B cell (primary cell): ENCODE measurements at regions not wholly inside any gene's neighbourhood (a gene's known extent, or its start where the extent isn't known, plus 50 kb on each side); places are given as distances from the start of the nearest gene placed in this dataset.

ENCODE experiments used
- ATAC-seq: fragments of 200-7000 bp; cut with Tn5 transposase; one replicate; pipeline ENCODE4 v1.10.0; 2021; ENCODE audit warnings: low read depth, mild to moderate bottlenecking, moderate number of reproducible peaks, moderate library complexity
- CTCF ChIA-PET: fragments of 350-600 bp; sonication (Branson Sonifier 250); formaldehyde crosslinking; loops from one replicate; lab custom pipeline; 2021; ENCODE audit warnings: antibody characterized with exemption, inconsistent platforms; lab: Charles Lee
- POLR2A ChIA-PET: fragments of 350-600 bp; sonication (Branson Sonifier 250); formaldehyde crosslinking; loops from one replicate; lab custom pipeline; 2021; ENCODE audit warnings: antibody characterized with exemption; lab: Charles Lee
- DNase-seq: peaks from one replicate; pipeline ENCODE4 v3.0.0; 2013
- H2AFZ ChIP-seq: 2 replicates; pipeline ENCODE4 v1.6.1; 2012; ENCODE audit warnings: mild to moderate bottlenecking, low read depth, low read length; ENCODE audit not compliant: insufficient read depth, poor library complexity, severe bottlenecking
- H3K27ac ChIP-seq, 2 donors: 1 replicate in 1 of 2; 2 replicates in 1 of 2; pipeline ENCODE4 v1.5.1; 2012 to 2013; ENCODE audit warnings: low read length in 2 of 2, mild to moderate bottlenecking in 2 of 2, moderate library complexity in 1 of 2
- H3K27me3 ChIP-seq, 4 experiments: fragments of 200-600 bp in 1 of 4; sonication (generic) in 1 of 4; replicated peaks in 1 of 4; 1 replicate in 2 of 4; 2 replicates in 2 of 4; pipeline versions ENCODE4 v1.6.1 to v1.7.0; 2013 to 2016; ENCODE audit warnings: low read length in 3 of 4, mild to moderate bottlenecking in 2 of 4, mixed read lengths in 1 of 4, moderate library complexity in 1 of 4; ENCODE audit not compliant: insufficient read depth in 4 of 4, control insufficient read depth in 3 of 4; ENCODE audit errors: control extremely low read depth in 1 of 4
- H3K36me3 ChIP-seq, 2 experiments: replicated peaks in 1 of 2; 1 replicate in 1 of 2; 2 replicates in 1 of 2; pipeline versions ENCODE4 v1.6.1 to v1.7.1; 2013; ENCODE audit warnings: low read length in 1 of 2; ENCODE audit not compliant: insufficient read depth in 2 of 2, control insufficient read depth in 1 of 2; ENCODE audit errors: control extremely low read depth in 1 of 2, extremely low read depth in 1 of 2
- H3K4me1 ChIP-seq, 2 donors: fragments of 200-600 bp in 1 of 2; sonication (generic) in 1 of 2; 1 replicate in 1 of 2; 2 replicates in 1 of 2; pipeline versions ENCODE4 v1.5.1 to v1.6.1; 2013 to 2017; ENCODE audit warnings: low read length in 2 of 2; ENCODE audit not compliant: control insufficient read depth in 2 of 2, insufficient read depth in 2 of 2
- H3K4me2 ChIP-seq: replicated peaks from 2 replicates; pipeline ENCODE3; 2012; ENCODE audit warnings: mild to moderate bottlenecking, low read depth, low read length; ENCODE audit not compliant: poor library complexity, severe bottlenecking
- H3K4me3 ChIP-seq, 5 experiments: fragments of 200-600 bp in 1 of 5; sonication (generic) in 1 of 5; 1 replicate in 3 of 5; 2 replicates in 2 of 5; pipeline versions ENCODE4 v1.5.1 to v1.7.0; 2011 to 2016; ENCODE audit warnings: low read length in 4 of 5, mild to moderate bottlenecking in 4 of 5, low read depth in 2 of 5, control low read depth in 1 of 5, moderate library complexity in 1 of 5; ENCODE audit not compliant: insufficient read depth in 1 of 5; ENCODE audit errors: control extremely low read depth in 1 of 5, extremely low read depth in 1 of 5
- H3K79me2 ChIP-seq: fragments of 200-600 bp; sonication (generic); one replicate; pipeline ENCODE4 v1.6.0; 2016; ENCODE audit warnings: low read length; ENCODE audit not compliant: control insufficient read depth, insufficient read depth
- H3K9ac ChIP-seq: fragments of 200-600 bp; sonication (generic); 2 replicates; pipeline ENCODE4 v1.6.1; 2017; ENCODE audit warnings: mild to moderate bottlenecking, low read length, moderate library complexity
- H3K9me3 ChIP-seq, 3 donors: one replicate each; pipeline versions ENCODE4 v1.6.1 to v1.7.1; 2013; ENCODE audit warnings: low read length in 2 of 3; ENCODE audit not compliant: control insufficient read depth in 2 of 3, insufficient read depth in 1 of 3; ENCODE audit errors: control extremely low read depth in 1 of 3
- H4K20me1 ChIP-seq: 2 replicates; pipeline ENCODE4 v1.6.0; 2012; ENCODE audit warnings: mild to moderate bottlenecking, low read length; ENCODE audit not compliant: insufficient read depth, control insufficient read depth, poor library complexity, severe bottlenecking
- H3K27ac Mint-ChIP-seq: one replicate; pipeline ENCODE4 v1.8.0; 2021; ENCODE audit warnings: mixed read lengths
- H3K27me3 Mint-ChIP-seq: one replicate; pipeline ENCODE4 v1.8.0; 2021; ENCODE audit warnings: mixed read lengths
- H3K4me1 Mint-ChIP-seq: one replicate; pipeline ENCODE4 v1.8.0; 2021; ENCODE audit warnings: mixed read lengths
- H3K4me3 Mint-ChIP-seq: one replicate; pipeline ENCODE4 v1.8.0; 2021; ENCODE audit warnings: mixed read lengths
- H3K9me3 Mint-ChIP-seq: one replicate; pipeline ENCODE4 v1.8.0; 2022; ENCODE audit warnings: mixed read lengths; ENCODE audit not compliant: insufficient read depth
- CTCF ChIP-seq: fragments of 200-600 bp; IDR thresholded peaks from one replicate; pipeline ENCODE4 v1.8.0; 2022; ENCODE audit warnings: antibody characterized with exemption, mild to moderate bottlenecking
- EZH2 ChIP-seq: IDR thresholded peaks from 2 replicates; pipeline ENCODE4 v1.6.1; 2012; ENCODE audit warnings: borderline replicate concordance, low read depth, mild to moderate bottlenecking, moderate library complexity, low read length; ENCODE audit not compliant: insufficient read depth, poor library complexity, severe bottlenecking
- WGBS: methylation state at CpG from one replicate; pipeline ENCODE4 v1.1.5; 2013; ENCODE audit warnings: missing lambda C conversion rate; ENCODE audit not compliant: insufficient coverage; 5-methylcytosine and 5-hydroxymethylcytosine counted together
- intact Hi-C: fragments of 100-400 bp; cut with micrococcal nuclease; formaldehyde crosslinking; loops from one replicate; pipeline ENCODE4 v1.10.0; 2022

GRCh38 chr7:128158370-128158769, 82.7 kb upstream of the LEP start:
- no peaks in the 10 kb centered on the region for H3K4me1 ChIP-seq
- Mint-ChIP-seq H3K9me3 (no peaks in the 10 kb centered on the region), H3K27me3 (peaks cover 55% of the 10 kb centered on the region), H3K4me3 (no peak overlapping the region), H3K4me1 (no peaks in the 10 kb centered on the region), H3K27ac (no peak overlapping the region)
- ChIA-PET CTCF (no interaction called here), POLR2A (no interaction called here)
- no peak overlapping the region for H3K27ac ChIP-seq
- no peaks in the 10 kb centered on the region for H3K9me3 ChIP-seq
- H2AFZ ChIP-seq: no peak overlapping the region
- peaks cover 0 to 20% (median 10%) of the 10 kb centered on the region in 4 experiments for H3K27me3 ChIP-seq
- H3K36me3 ChIP-seq: no peaks in the 10 kb centered on the region
- no peak overlapping the region for H3K4me2 ChIP-seq
- intact Hi-C loops: no loop called here
- ATAC-seq: no peak
- no peaks in the 10 kb centered on the region for H4K20me1 ChIP-seq
- TF ChIP-seq EZH2 (no peak), CTCF (no peak)
- H3K9ac ChIP-seq: no peak overlapping the region
- whole genome bisulfite sequencing: 97% methylated on average over 3 of the region's 3 CpGs
- no peak for DNase-seq
- no peak overlapping the region for H3K4me3 ChIP-seq
- no peaks in the 10 kb centered on the region for H3K79me2 ChIP-seq

DNA sequence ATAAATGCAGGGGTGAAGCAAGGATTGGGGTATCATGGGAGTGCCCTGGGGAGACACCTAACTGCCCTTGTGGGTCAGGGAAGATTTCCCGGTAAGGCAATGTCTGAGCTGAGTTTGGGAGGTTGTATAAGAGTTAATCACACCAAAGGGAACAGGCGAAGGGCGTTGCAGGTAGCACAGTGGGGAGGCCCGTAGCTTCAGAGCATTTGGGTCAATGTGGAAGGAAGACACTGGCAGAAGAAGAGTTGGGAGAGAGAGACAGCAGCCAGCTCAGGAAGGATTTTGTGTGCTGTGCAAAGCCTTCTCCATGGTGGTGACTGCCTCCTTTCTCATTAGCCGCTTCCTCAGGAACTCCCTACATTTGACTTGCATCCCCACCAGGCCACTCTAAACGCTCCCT, 80.8 kb upstream of the LEP start:
- intact Hi-C loops: no loop called here
- DNase-seq (no peak), ATAC-seq (no peak)
- no peak for TF ChIP-seq EZH2
- H3K4me1 ChIP-seq: peaks cover 0 to 3% of the 10 kb centered on the region in 2 donors
- H3K79me2 ChIP-seq: no peaks in the 10 kb centered on the region
- ChIA-PET CTCF (interaction anchor here (3.2 kb wide), 1 partner anchor 48 kb away, joined by 14 read pairs; no protein-coding TSS in a partner anchor), POLR2A (no interaction called here)
- Mint-ChIP-seq H3K4me3 (no peak overlapping the region), H3K27me3 (peaks cover 66% of the 10 kb centered on the region), H3K4me1 (peaks cover 3% of the 10 kb centered on the region), H3K9me3 (no peaks in the 10 kb centered on the region), H3K27ac (no peak overlapping the region)
- no peak overlapping the region for H2AFZ ChIP-seq
- no peak overlapping the region for H3K27ac ChIP-seq
- no peaks in the 10 kb centered on the region for H4K20me1 ChIP-seq
- H3K27me3 ChIP-seq: peaks cover 0 to 39% (median 23%) of the 10 kb centered on the region in 4 experiments
- no peak overlapping the region for H3K4me2 ChIP-seq
- H3K4me3 ChIP-seq: no peak overlapping the region
- 84% methylated on average over 4 of the region's 6 CpGs for WGBS
- no peak overlapping the region for H3K9ac ChIP-seq
- peaks cover 0 to under 1% (median 0%) of the 10 kb centered on the region in 3 donors for H3K9me3 ChIP-seq
- no peaks in the 10 kb centered on the region for H3K36me3 ChIP-seq
